Gastroesophageal sphincter (tissue), 3 donors: ENCODE measurements at regions not wholly inside any gene's neighbourhood (a gene's known extent, or its start where the extent isn't known, plus 50 kb on each side); places are given as distances from the start of the nearest gene placed in this dataset.

Experiments used
- CTCF ChIP-seq, 4 experiments: fragments of 200-600 bp in 2 of 4; fragments of 450-650 bp in 2 of 4; sonication (generic) in 1 of 4; IDR thresholded peaks; one replicate each; pipeline ENCODE4 v1.5.1; 2017 to 2019; ENCODE audit warnings: antibody characterized with exemption in 4 of 4, mild to moderate bottlenecking in 2 of 4, moderate library complexity in 2 of 4
- POLR2AphosphoS5 ChIP-seq: sonication (generic); formaldehyde crosslinking; IDR thresholded peaks from one replicate; pipeline ENCODE4 v1.6.1; 2017; ENCODE audit warnings: antibody characterized with exemption

GRCh38 chr21:16821588-16821987 is 691.3 kb upstream of the CXADR start:
- TF ChIP-seq CTCF (IDR thresholded peaks at IDR 0.05) (no peak), POLR2AphosphoS5 (no peak)
